GM23248 (cell line): ENCODE measurements at regions not wholly inside any gene's neighbourhood (a gene's known extent, or its start where the extent isn't known, plus 50 kb on each side); places are given as distances from the start of the nearest gene placed in this dataset.

ENCODE experiments used
- EZH2 ChIP-seq: fragments of 200-600 bp; sonication (generic); IDR thresholded peaks from 2 replicates; pipeline ENCODE4 v1.6.1; 2018; ENCODE audit warnings: antibody characterized with exemption, mild to moderate bottlenecking; ENCODE audit not compliant: insufficient read depth, poor library complexity, severe bottlenecking
- EZH2phosphoT487 ChIP-seq: fragments of 200-600 bp; sonication (generic); IDR thresholded peaks from 2 replicates; pipeline ENCODE4 v1.6.1; 2018; ENCODE audit warnings: antibody characterized with exemption, moderate library complexity, mild to moderate bottlenecking, low read depth; ENCODE audit not compliant: insufficient read depth

- TF ChIP-seq EZH2, result no peak
- TF ChIP-seq EZH2phosphoT487, result no peak
Observed at GRCh38 chr9:113808391-113809358, 67.4 kb upstream of the ZNF618 start.
